Endothelial cell (in vitro differentiated cells): ENCODE measurements at regions not wholly inside any gene's neighbourhood (a gene's known extent, or its start where the extent isn't known, plus 50 kb on each side); places are given as distances from the start of the nearest gene placed in this dataset.
"Not testable (repeated sequence)": the region's sequence is repeated elsewhere in the genome, so short reads cannot be mapped to it uniquely, and the experiment has no call there.

ENCODE experiments used
- DNase-seq: peaks from one replicate; pipeline ENCODE4 v3.0.0; 2021; ENCODE audit warnings: low spot score
- H3K27ac Mint-ChIP-seq: one replicate; pipeline ENCODE4 v1.8.0; 2021; ENCODE audit warnings: mixed read lengths, inconsistent platforms; ENCODE audit not compliant: unreplicated experiment
- H3K27me3 Mint-ChIP-seq: one replicate; pipeline ENCODE4 v1.8.0; 2021; ENCODE audit warnings: mild to moderate bottlenecking, moderate library complexity, mixed read lengths, inconsistent platforms; ENCODE audit not compliant: unreplicated experiment
- H3K36me3 Mint-ChIP-seq: one replicate; pipeline ENCODE4 v1.8.0; 2021; ENCODE audit warnings: mild to moderate bottlenecking, low read depth, mixed read lengths, inconsistent platforms; ENCODE audit not compliant: unreplicated experiment
- H3K4me1 Mint-ChIP-seq: one replicate; pipeline ENCODE4 v1.8.0; 2021; ENCODE audit warnings: mild to moderate bottlenecking, mixed read lengths, inconsistent platforms; ENCODE audit not compliant: unreplicated experiment
- H3K4me3 Mint-ChIP-seq: one replicate; pipeline ENCODE4 v1.8.0; 2021; ENCODE audit warnings: mild to moderate bottlenecking, mixed read lengths, inconsistent platforms; ENCODE audit not compliant: unreplicated experiment
- H3K9me3 Mint-ChIP-seq: one replicate; pipeline ENCODE4 v1.8.0; 2021; ENCODE audit warnings: mixed read lengths, inconsistent platforms; ENCODE audit not compliant: unreplicated experiment
- CTCF ChIP-seq: fragments of 200-600 bp; sonication (generic); IDR thresholded peaks from one replicate; pipeline ENCODE4 v1.5.0; 2021; ENCODE audit warnings: antibody characterized with exemption; ENCODE audit not compliant: unreplicated experiment

DNA sequence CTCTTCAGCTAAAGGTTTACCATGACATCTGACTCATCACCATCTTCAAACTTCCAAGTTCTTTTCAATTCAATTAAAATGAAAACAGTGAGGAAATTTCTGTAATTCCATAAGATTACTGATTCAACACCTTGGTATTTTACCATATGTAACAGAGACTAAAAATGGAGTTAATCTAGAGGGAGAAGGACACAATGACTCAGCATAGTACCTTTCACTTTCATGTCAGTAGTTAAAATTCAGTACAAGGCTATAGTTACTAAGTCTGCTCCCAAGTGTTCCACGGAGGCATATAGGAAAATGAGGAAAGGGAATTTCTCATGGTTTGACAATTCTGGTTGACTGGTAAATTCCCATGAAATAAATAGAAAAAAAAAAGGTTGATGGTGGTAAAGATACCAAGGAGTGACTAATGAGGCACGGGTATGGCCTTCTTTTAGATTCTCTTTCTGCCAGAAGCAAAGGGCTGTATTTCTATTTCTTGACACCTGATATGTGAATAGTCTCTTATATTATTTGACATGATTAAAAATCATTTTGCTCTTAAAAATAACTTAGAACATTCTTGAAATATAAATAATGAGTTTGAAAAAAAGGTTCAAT, 526.7 kb upstream of the ADGRB3 start:
- H3K27me3 Mint-ChIP-seq = no peaks in the 10 kb centered on the region
- no peak for DNase-seq
- H3K4me1 Mint-ChIP-seq = no peaks in the 10 kb centered on the region
- no peak overlapping the region for H3K4me3 Mint-ChIP-seq
- no peak overlapping the region for H3K27ac Mint-ChIP-seq
- no peaks in the 10 kb centered on the region for H3K9me3 Mint-ChIP-seq
- H3K36me3 Mint-ChIP-seq = no peaks in the 10 kb centered on the region
- no peak for TF ChIP-seq CTCF

GRCh38 chr6:68094070-68094469, 541.0 kb upstream of the ADGRB3 start:
- no peaks in the 10 kb centered on the region for H3K4me1 Mint-ChIP-seq
- H3K9me3 Mint-ChIP-seq = no peaks in the 10 kb centered on the region
- H3K27ac Mint-ChIP-seq = no peak overlapping the region
- no peak overlapping the region for H3K4me3 Mint-ChIP-seq
- no peaks in the 10 kb centered on the region for H3K36me3 Mint-ChIP-seq
- DNase-seq = no peak
- no peak for TF ChIP-seq CTCF
- H3K27me3 Mint-ChIP-seq = no peaks in the 10 kb centered on the region

DNA sequence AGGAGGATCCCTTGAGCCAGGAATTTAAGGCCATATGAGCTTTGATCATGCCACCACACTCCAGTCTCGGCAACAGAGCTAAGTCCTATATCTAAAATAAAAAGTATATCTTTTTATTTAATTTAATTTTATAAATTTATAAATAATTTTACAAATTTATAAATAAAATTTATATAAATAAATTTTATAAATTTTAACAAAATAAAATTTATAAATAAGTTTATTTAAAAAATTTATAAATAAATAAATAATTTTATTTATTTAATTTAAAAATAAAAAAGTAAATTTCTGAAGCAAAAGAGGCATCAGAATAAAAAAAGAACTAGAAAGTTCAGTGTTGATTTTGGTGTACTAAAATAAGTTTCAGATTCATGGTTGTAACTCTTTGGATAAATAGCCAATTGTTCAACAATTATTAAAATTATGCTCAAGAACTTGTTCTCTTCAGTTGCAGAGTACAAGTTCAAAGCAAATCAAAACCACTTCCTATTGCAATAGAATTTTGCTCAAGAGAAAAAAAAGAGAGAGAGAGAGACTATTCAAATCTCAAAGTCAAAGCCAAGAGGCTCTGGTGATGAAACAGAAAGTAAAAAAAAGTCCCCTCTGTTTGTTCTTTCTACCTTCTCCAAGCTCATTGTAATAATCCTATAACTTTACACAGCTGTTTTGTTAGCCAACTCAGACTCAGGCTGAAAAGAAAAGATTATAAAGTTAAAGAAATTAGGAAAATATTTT, 547.5 kb upstream of the ADGRB3 start:
- Mint-ChIP-seq H3K27ac (no peak overlapping the region), H3K27me3 (no peaks in the 10 kb centered on the region), H3K36me3 (no peaks in the 10 kb centered on the region)

DNA sequence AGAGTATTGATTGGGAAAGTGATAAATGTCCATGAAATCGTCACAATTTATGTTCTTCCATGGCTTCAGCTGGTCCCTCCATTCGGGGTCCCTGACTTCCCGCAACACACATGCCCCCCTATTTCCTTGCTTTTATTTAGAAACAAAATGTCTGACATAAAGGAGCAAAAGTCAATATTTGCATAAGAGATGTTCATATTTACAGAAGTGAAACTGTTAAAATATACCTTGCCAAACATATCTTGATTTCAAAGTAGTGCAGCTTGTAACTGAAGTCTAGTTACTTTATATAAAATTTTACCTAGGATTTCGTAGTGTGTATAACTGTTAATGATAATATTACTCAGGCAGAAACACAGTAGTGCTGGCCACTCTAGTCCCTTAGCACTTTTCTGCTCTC, 548.9 kb upstream of the ADGRB3 start:
- no peak overlapping the region for H3K4me3 Mint-ChIP-seq
- H3K9me3 Mint-ChIP-seq = no peaks in the 10 kb centered on the region
- no peaks in the 10 kb centered on the region for H3K4me1 Mint-ChIP-seq
- DNase-seq = no peak
- no peak for TF ChIP-seq CTCF
- no peak overlapping the region for H3K27ac Mint-ChIP-seq
- no peaks in the 10 kb centered on the region for H3K27me3 Mint-ChIP-seq
- H3K36me3 Mint-ChIP-seq = no peaks in the 10 kb centered on the region

More for the DNA sequence above, 547.5 kb upstream of the ADGRB3 start:
- no peak for DNase-seq
- TF ChIP-seq CTCF = no peak
- no peaks in the 10 kb centered on the region for H3K4me1 Mint-ChIP-seq
- no peak overlapping the region for H3K4me3 Mint-ChIP-seq
- no peaks in the 10 kb centered on the region for H3K9me3 Mint-ChIP-seq

- H3K27ac Mint-ChIP-seq, H3K27me3 Mint-ChIP-seq, H3K4me3 Mint-ChIP-seq, H3K36me3 Mint-ChIP-seq, H3K4me1 Mint-ChIP-seq, H3K9me3 Mint-ChIP-seq, DNase-seq: not testable (repeated sequence)
Observed at GRCh38 chr6:68085599-68085998, 549.5 kb upstream of the ADGRB3 start.
